ENCODE measurements at regions not wholly inside any gene's neighbourhood (a gene's known extent, or its start where the extent isn't known, plus 50 kb on each side); places are given as distances from the start of the nearest gene placed in this dataset.

GRCh38 chr5:6117212-6117611 lies 261.1 kb downstream of the MED10 start:
- Histone ChIP-seq H2BK12ac (ENCODE audit: insufficient read length, low read depth, low read length) (no peak overlapping the region), H2BK15ac (ENCODE audit: low read depth, low read length) (no peak overlapping the region), H2AK5ac (ENCODE audit: insufficient read length, low read length) (no peak overlapping the region), H3K79me2 (ENCODE audit: insufficient read depth, low read length) (no peaks in the 10 kb centered on the region), H3K23me2 (ENCODE audit: insufficient read length, low read depth, low read length, poor library complexity, severe bottlenecking) (no peaks in the 10 kb centered on the region), H3K79me1 (ENCODE audit: insufficient read depth, low read depth, low read length, poor library complexity, severe bottlenecking) (no peaks in the 10 kb centered on the region), H3T11ph (ENCODE audit: low read length) (no peak overlapping the region), H2BK5ac (ENCODE audit: insufficient read length, low read length) (no peak overlapping the region), H2BK20ac (ENCODE audit: low read depth, low read length, poor library complexity, severe bottlenecking) (no peak overlapping the region), H3K4me1 (ENCODE audit: insufficient read depth, low read length) (no peaks in the 10 kb centered on the region), H4K91ac (ENCODE audit: insufficient read length, low read depth, low read length) (no peak overlapping the region), H2AFZ (ENCODE audit: low read length) (no peak overlapping the region), H4K5ac (ENCODE audit: insufficient read length, low read depth, low read length) (no peak overlapping the region), H3K4me2 (ENCODE audit: insufficient read depth, insufficient read length, low read length) (no peak overlapping the region), H3K9me3 (ENCODE audit: control insufficient read depth, low read depth, low read length) (no peaks in the 10 kb centered on the region), H3K27ac (ENCODE audit: insufficient read length, low read depth, low read length) (no peak overlapping the region), H3K9ac (ENCODE audit: extremely low read depth, insufficient read length, low read length) (no peak overlapping the region), H3K18ac (ENCODE audit: insufficient read length, low read depth, low read length) (no peak overlapping the region), H3K14ac (ENCODE audit: insufficient read depth, low read length) (no peak overlapping the region), H3K56ac (ENCODE audit: insufficient read length, low read depth, low read length) (no peak overlapping the region), H4K20me1 (ENCODE audit: control insufficient read depth, insufficient read depth, insufficient read length) (no peaks in the 10 kb centered on the region), H3K4ac (ENCODE audit: low read depth, low read length) (no peak overlapping the region), H3K23ac (ENCODE audit: insufficient read length, low read depth, low read length) (no peak overlapping the region), H2BK120ac (ENCODE audit: low read depth, low read length, poor library complexity, severe bottlenecking) (no peak overlapping the region), H4K8ac (replicated peaks; ENCODE audit: insufficient read length, low read depth, low read length) (no peak overlapping the region), H3K27me3 (ENCODE audit: insufficient read depth, low read length) (no peaks in the 10 kb centered on the region)
- no peak for DNase-seq
- no CpG with 5 or more reads among the region's 1 CpG for WGBS (ENCODE audit: extremely low coverage, insufficient read length, low lambda C conversion rate)
- Mint-ChIP-seq H3K4me3 (no peak overlapping the region), H3K9me3 (no peaks in the 10 kb centered on the region; a peak in 2 of 5 replicates), H3K27me3 (ENCODE audit: low read depth) (peaks cover 5% of the 10 kb centered on the region), H3K4me1 (no peaks in the 10 kb centered on the region), H3K36me3 (ENCODE audit: insufficient read depth in 1 of 3, low read depth in 3 of 3) (peaks cover 0 to 2% (median 0%) of the 10 kb centered on the region in 3 experiments; a peak in 2 of 7 replicates), H3K27ac (no peak overlapping the region)
- no peak for TF ChIP-seq CTCF (conservative IDR thresholded peaks at IDR 0.05)
